ENCODE measurements at regions not wholly inside any gene's neighbourhood (a gene's known extent, or its start where the extent isn't known, plus 50 kb on each side); places are given as distances from the start of the nearest gene placed in this dataset.

GRCh38 chr5:61245936-61246335 is 83.7 kb upstream of the SMIM15 start:
- no peak for TF ChIP-seq CTCF (IDR thresholded peaks at IDR 0.05)
- TF ChIP-seq EZH2phosphoT487 (IDR thresholded peaks at IDR 0.05), result no peak
